B cell (primary cell): ENCODE measurements at regions not wholly inside any gene's neighbourhood (a gene's known extent, or its start where the extent isn't known, plus 50 kb on each side); places are given as distances from the start of the nearest gene placed in this dataset.

Source experiments
- EZH2 ChIP-seq: IDR thresholded peaks from 2 replicates; pipeline ENCODE4 v1.6.1; 2012; ENCODE audit warnings: borderline replicate concordance, low read depth, mild to moderate bottlenecking, moderate library complexity, low read length; ENCODE audit not compliant: insufficient read depth, poor library complexity, severe bottlenecking
- TF ChIP-seq, protein P1 (sequence below): fragments of 200-600 bp; IDR thresholded peaks from one replicate; pipeline ENCODE4 v1.8.0; 2022; ENCODE audit warnings: antibody characterized with exemption, mild to moderate bottlenecking

DNA sequence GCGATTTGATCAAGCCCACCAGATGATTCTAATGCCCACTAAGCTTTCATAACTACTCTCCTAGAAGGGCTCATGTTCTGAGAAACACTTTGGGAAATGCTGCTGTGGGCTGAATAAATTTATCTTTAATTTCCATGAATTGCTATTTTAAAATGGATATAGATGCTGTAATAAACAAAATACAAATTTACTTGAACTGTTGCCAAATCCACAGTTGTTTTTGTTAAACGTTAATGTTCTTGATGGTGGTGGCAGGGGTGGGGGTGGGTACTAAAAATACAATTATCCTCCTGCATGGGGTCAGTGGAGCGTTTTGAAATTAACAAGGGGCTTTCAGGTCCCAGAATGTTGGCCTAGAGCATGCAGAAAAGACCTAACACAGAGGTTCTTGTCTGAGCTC is 244.7 kb upstream of the POU3F1 start:
- TF ChIP-seq, protein P1, sequence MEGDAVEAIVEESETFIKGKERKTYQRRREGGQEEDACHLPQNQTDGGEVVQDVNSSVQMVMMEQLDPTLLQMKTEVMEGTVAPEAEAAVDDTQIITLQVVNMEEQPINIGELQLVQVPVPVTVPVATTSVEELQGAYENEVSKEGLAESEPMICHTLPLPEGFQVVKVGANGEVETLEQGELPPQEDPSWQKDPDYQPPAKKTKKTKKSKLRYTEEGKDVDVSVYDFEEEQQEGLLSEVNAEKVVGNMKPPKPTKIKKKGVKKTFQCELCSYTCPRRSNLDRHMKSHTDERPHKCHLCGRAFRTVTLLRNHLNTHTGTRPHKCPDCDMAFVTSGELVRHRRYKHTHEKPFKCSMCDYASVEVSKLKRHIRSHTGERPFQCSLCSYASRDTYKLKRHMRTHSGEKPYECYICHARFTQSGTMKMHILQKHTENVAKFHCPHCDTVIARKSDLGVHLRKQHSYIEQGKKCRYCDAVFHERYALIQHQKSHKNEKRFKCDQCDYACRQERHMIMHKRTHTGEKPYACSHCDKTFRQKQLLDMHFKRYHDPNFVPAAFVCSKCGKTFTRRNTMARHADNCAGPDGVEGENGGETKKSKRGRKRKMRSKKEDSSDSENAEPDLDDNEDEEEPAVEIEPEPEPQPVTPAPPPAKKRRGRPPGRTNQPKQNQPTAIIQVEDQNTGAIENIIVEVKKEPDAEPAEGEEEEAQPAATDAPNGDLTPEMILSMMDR: no peak
- no peak for TF ChIP-seq EZH2
